T-helper 1 cell treated with Interleukin-12 subunit alpha and Interleukin-12 subunit beta and Interleukin-4 antibody, amounts not matched to agents 30 ng/mL and 1 ng/mL, for 36 hours (primary cell): ENCODE measurements at regions not wholly inside any gene's neighbourhood (a gene's known extent, or its start where the extent isn't known, plus 50 kb on each side); places are given as distances from the start of the nearest gene placed in this dataset.

Experiments
- intact Hi-C: fragments of 100-400 bp; cut with micrococcal nuclease; formaldehyde crosslinking; loops from one replicate; pipeline ENCODE4 v1.15.1; 2024

- intact Hi-C loops = no loop called here
Measured at GRCh38 chr2:42881732-42882131, 89.3 kb upstream of the HAAO start.

- intact Hi-C loops = no loop called here
Measured at GRCh38 chr2:42880738-42881690, 88.6 kb upstream of the HAAO start.

GRCh38 chr2:42879913-42880737 is 87.7 kb upstream of the HAAO start:
- intact Hi-C loops = no loop called here

GRCh38 chr2:42879121-42879705 is 86.8 kb upstream of the HAAO start:
- intact Hi-C loops = no loop called here

- intact Hi-C loops = no loop called here
Measured at GRCh38 chr2:42878581-42878980, 86.2 kb upstream of the HAAO start.

- intact Hi-C loops = no loop called here
Measured at GRCh38 chr2:42877936-42878335, 85.6 kb upstream of the HAAO start.

GRCh38 chr2:42877511-42877910 is 85.1 kb upstream of the HAAO start:
- intact Hi-C loops = no loop called here

GRCh38 chr2:42876326-42876751 is 84.0 kb upstream of the HAAO start:
- intact Hi-C loops = no loop called here

GRCh38 chr2:42875880-42876279 is 83.5 kb upstream of the HAAO start:
- intact Hi-C loops = no loop called here

- intact Hi-C loops = no loop called here
Measured at GRCh38 chr2:42874949-42875801, 82.8 kb upstream of the HAAO start.

GRCh38 chr2:42872721-42873120 is 80.3 kb upstream of the HAAO start:
- intact Hi-C loops = no loop called here

- intact Hi-C loops = no loop called here
Measured at GRCh38 chr2:42871372-42871771, 79.0 kb upstream of the HAAO start.

GRCh38 chr2:42868874-42869273 is 76.5 kb upstream of the HAAO start:
- intact Hi-C loops = no loop called here

- intact Hi-C loops = no loop called here
Measured at GRCh38 chr2:42868096-42868495, 75.7 kb upstream of the HAAO start.

GRCh38 chr2:42867093-42868065 is 75.0 kb upstream of the HAAO start:
- intact Hi-C loops = no loop called here

GRCh38 chr2:42865884-42866881 is 73.8 kb upstream of the HAAO start:
- intact Hi-C loops = no loop called here

GRCh38 chr2:42864641-42865280 is 72.4 kb upstream of the HAAO start:
- intact Hi-C loops = no loop called here

GRCh38 chr2:42864222-42864621 is 71.8 kb upstream of the HAAO start:
- intact Hi-C loops = no loop called here
